Omental fat pad (tissue), 3 donors: ENCODE measurements at regions not wholly inside any gene's neighbourhood (a gene's known extent, or its start where the extent isn't known, plus 50 kb on each side); places are given as distances from the start of the nearest gene placed in this dataset.
"Not testable (repeated sequence)": the region's sequence is repeated elsewhere in the genome, so short reads cannot be mapped to it uniquely, and the experiment has no call there.

Experiments
- ATAC-seq: fragments of 150-250 bp; one replicate; pipeline ENCODE4 v1.9.1; 2016; ENCODE audit warnings: mild to moderate bottlenecking, moderate library complexity; ENCODE audit not compliant: low FRiP score
- DNase-seq: peaks from one replicate; pipeline ENCODE4 v3.0.0-alpha.2; 2019; ENCODE audit warnings: low spot score
- TF ChIP-seq, protein P1 (sequence below), 3 donors: fragments of 450-650 bp; IDR thresholded peaks; one replicate each; pipeline ENCODE4 v1.5.1; 2016 to 2017; ENCODE audit warnings: antibody characterized with exemption in 3 of 3, mild to moderate bottlenecking in 3 of 3, moderate library complexity in 2 of 3

GRCh38 chr19:30830875-30831274, 458.7 kb downstream of the ZNF536 start:
- ATAC-seq: no peak

DNA sequence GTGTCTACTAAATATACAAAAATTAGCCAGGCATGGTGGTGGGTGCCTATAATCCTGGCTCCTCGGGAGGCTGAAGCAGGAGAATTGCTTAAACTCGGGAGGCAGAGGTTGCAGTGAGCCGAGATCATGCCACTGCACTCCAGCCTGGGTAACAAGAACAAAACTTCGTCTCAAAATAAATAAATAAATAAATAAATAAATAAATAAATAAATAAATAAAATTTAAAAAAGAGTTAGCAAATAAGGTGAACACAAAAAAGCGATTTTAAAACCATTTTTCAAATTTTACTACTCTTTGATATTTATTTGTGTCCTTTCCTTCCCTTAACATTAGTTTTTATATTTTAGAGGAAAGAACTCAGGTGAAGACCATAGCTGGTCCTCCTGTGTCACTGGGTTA, 453.3 kb downstream of the ZNF536 start:
- ATAC-seq, DNase-seq: not testable (repeated sequence)

More at GRCh38 chr19:30830875-30831274, 458.7 kb downstream of the ZNF536 start:
- TF ChIP-seq, protein P1, sequence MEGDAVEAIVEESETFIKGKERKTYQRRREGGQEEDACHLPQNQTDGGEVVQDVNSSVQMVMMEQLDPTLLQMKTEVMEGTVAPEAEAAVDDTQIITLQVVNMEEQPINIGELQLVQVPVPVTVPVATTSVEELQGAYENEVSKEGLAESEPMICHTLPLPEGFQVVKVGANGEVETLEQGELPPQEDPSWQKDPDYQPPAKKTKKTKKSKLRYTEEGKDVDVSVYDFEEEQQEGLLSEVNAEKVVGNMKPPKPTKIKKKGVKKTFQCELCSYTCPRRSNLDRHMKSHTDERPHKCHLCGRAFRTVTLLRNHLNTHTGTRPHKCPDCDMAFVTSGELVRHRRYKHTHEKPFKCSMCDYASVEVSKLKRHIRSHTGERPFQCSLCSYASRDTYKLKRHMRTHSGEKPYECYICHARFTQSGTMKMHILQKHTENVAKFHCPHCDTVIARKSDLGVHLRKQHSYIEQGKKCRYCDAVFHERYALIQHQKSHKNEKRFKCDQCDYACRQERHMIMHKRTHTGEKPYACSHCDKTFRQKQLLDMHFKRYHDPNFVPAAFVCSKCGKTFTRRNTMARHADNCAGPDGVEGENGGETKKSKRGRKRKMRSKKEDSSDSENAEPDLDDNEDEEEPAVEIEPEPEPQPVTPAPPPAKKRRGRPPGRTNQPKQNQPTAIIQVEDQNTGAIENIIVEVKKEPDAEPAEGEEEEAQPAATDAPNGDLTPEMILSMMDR (IDR thresholded peaks at IDR 0.05): no peak
- DNase-seq: no peak

DNA sequence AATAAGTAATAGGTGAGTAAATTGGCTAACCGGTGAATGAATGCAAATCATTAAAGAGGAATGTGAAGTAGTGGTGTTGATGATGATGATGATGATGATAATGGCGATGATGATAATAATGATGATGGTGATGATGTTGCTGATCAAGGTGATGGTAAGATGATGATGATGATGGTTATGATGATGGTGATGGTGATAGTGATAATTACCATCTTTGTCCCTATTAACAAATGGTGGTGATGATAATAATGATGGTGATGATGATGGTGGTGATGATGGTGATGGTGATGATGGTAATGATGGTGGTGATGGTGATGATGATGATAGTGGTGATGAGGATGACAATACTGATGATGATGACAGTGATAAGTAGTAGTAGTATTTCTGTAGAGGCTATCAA, 452.6 kb downstream of the ZNF536 start:
- TF ChIP-seq, protein P1 (IDR thresholded peaks at IDR 0.05): no peak
- DNase-seq (no peak), ATAC-seq (no peak)

DNA sequence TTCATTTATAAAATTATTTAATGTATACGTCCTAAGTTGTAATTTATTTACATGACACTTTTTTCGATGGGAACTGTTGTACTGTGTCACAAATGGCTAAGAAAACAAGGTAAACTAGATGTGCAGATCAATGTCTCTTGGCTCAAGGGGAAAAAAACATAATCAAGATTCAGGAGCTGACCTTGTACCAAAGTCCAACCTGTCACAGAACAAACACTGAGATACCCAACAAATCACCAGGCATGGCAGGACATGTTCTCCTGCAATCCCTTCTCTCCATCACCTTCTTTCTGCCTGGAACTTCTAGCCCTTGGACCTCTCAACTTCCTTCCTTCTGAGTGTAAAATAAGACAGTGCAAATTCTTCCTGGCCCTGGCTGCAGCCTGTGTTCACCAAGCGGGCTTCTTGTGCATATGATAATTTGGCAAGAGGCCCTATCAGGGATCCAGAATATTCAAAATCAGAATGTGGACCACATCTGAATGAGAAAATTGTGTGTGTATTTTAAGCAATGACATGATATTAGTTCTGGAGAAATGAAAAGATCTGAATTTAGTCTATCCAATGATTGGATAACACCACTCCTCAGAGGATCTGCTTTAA, 445.9 kb downstream of the ZNF536 start:
- DNase-seq (no peak), ATAC-seq (no peak)
- TF ChIP-seq, protein P1 (IDR thresholded peaks at IDR 0.05): no peak

DNA sequence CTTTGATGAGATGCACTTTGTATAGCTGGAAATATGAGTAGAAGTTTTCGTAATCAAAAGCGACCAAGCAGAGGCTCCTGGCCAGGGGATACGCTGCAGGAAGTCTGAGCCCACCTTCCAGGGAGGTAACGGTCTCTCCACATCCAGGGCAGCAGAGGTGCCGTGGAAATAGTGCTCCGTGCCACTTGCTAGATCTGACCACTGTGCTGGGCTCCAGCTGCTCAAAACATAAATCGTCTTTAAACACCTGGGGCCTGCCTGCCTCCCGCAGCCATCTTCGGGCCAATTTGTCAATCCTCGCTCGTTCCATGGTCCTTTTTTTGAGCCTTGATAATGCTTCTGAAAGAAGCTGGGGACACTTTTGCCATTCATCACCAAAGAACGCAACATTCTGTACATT, 445.0 kb downstream of the ZNF536 start:
- ATAC-seq (no peak), DNase-seq (no peak)

DNA sequence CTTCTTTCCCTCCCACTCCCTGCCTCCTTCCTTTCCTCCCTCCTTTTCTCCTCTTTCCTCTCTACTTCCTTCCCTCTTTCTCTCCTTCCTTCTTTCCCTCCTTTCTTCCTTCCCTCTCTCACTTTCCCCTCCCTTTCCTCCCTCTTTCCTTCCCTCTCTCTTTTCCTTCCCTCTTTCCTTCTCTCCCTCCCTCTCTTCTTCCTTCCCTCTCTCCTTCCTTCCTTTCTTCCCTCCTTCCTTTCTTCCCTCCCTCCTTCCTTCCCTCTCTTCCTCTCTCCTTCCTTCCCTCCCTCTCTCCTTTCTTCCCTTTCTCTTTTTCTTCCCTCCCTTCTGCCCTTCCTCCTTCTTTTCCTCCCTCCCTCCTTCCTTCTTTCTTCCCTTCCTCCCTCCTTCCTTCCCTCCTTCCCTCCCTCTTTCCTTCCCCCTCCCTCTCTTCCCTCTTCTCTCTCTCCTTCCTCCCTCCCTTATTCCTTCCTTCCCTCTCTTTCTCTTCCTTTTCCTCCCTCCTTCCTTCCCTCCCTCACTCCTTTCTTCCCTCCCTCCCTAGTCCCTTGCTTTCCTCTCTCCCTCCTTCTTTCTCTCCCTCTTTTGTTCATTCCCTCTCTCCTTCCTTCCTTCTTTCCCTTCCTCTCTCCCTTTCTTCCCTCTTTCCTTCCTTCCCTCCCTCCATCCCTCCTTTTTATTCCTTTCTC, 443.9 kb downstream of the ZNF536 start:
- TF ChIP-seq, protein P1 (IDR thresholded peaks at IDR 0.05): no peak
- DNase-seq (no peak), ATAC-seq (no peak)

More for the DNA sequence above, 445.0 kb downstream of the ZNF536 start:
- TF ChIP-seq, protein P1 (IDR thresholded peaks at IDR 0.05): no peak

GRCh38 chr19:30812099-30812678, 440.0 kb downstream of the ZNF536 start:
- TF ChIP-seq, protein P1 (IDR thresholded peaks at IDR 0.05): no peak
- ATAC-seq (no peak), DNase-seq (no peak)
